Peyer's patch (tissue), 4 donors: ENCODE measurements at regions not wholly inside any gene's neighbourhood (a gene's known extent, or its start where the extent isn't known, plus 50 kb on each side); places are given as distances from the start of the nearest gene placed in this dataset.

Experiments
- POLR2A ChIP-seq, 2 donors: fragments of 450-650 bp; IDR thresholded peaks; one replicate each; pipeline ENCODE4 v1.5.1; 2017; ENCODE audit warnings: antibody characterized with exemption in 2 of 2, mild to moderate bottlenecking in 2 of 2, moderate library complexity in 2 of 2
- TF ChIP-seq, protein P1 (sequence below), 6 experiments: fragments of 450-650 bp in 4 of 6; fragments of 200-600 bp in 2 of 6; sonication (generic) in 1 of 6; IDR thresholded peaks; one replicate each; pipeline ENCODE4 v1.5.1; 2017 to 2019; ENCODE audit warnings: antibody characterized with exemption in 6 of 6, mild to moderate bottlenecking in 3 of 6, moderate library complexity in 1 of 6

- TF ChIP-seq, protein P1, sequence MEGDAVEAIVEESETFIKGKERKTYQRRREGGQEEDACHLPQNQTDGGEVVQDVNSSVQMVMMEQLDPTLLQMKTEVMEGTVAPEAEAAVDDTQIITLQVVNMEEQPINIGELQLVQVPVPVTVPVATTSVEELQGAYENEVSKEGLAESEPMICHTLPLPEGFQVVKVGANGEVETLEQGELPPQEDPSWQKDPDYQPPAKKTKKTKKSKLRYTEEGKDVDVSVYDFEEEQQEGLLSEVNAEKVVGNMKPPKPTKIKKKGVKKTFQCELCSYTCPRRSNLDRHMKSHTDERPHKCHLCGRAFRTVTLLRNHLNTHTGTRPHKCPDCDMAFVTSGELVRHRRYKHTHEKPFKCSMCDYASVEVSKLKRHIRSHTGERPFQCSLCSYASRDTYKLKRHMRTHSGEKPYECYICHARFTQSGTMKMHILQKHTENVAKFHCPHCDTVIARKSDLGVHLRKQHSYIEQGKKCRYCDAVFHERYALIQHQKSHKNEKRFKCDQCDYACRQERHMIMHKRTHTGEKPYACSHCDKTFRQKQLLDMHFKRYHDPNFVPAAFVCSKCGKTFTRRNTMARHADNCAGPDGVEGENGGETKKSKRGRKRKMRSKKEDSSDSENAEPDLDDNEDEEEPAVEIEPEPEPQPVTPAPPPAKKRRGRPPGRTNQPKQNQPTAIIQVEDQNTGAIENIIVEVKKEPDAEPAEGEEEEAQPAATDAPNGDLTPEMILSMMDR (IDR thresholded peaks at IDR 0.05): no peak
- TF ChIP-seq POLR2A (IDR thresholded peaks at IDR 0.05): no peak
These were observed 625.5 kb upstream of the RORB start for GRCh38 chr9:73871636-73872035.
